H9 (cell line): ENCODE measurements at regions not wholly inside any gene's neighbourhood (a gene's known extent, or its start where the extent isn't known, plus 50 kb on each side); places are given as distances from the start of the nearest gene placed in this dataset.

Experiments
- DNase-seq: peaks from one replicate; pipeline ENCODE4 v3.0.0-alpha.2; 2017
- H2AFZ ChIP-seq: one replicate; pipeline ENCODE4 v1.6.1; 2013; ENCODE audit warnings: mild to moderate bottlenecking, low read length, control low read depth, moderate library complexity
- H2AK5ac ChIP-seq: 2 replicates; pipeline ENCODE4 v1.6.1; 2013; ENCODE audit warnings: low read length, control low read depth, mixed read lengths; ENCODE audit not compliant: insufficient read length
- H2BK120ac ChIP-seq: one replicate; pipeline ENCODE4 v1.6.1; 2013; ENCODE audit warnings: low read depth, mild to moderate bottlenecking, low read length, control low read depth, inconsistent platforms; ENCODE audit not compliant: poor library complexity, severe bottlenecking
- H2BK12ac ChIP-seq: 2 replicates; pipeline ENCODE4 v1.6.1; 2013; ENCODE audit warnings: low read length, control low read depth, mixed read lengths, low read depth; ENCODE audit not compliant: insufficient read length
- H2BK15ac ChIP-seq: 2 replicates; pipeline ENCODE4 v1.6.1; 2013; ENCODE audit warnings: low read depth, low read length, control low read depth
- H2BK20ac ChIP-seq: one replicate; pipeline ENCODE4 v1.6.1; 2013; ENCODE audit warnings: low read depth, mild to moderate bottlenecking, low read length, control low read depth, inconsistent platforms; ENCODE audit not compliant: poor library complexity, severe bottlenecking
- H2BK5ac ChIP-seq: 2 replicates; pipeline ENCODE4 v1.6.1; 2013; ENCODE audit warnings: low read length, control low read depth, mixed read lengths; ENCODE audit not compliant: insufficient read length
- H3K14ac ChIP-seq: 2 replicates; pipeline ENCODE4 v1.6.1; 2013; ENCODE audit warnings: low read length, control low read depth; ENCODE audit not compliant: insufficient read depth
- H3K18ac ChIP-seq: 2 replicates; pipeline ENCODE4 v1.6.1; 2013; ENCODE audit warnings: low read depth, mild to moderate bottlenecking, mixed read lengths, low read length, control low read depth; ENCODE audit not compliant: insufficient read length
- H3K23ac ChIP-seq: 2 replicates; pipeline ENCODE4 v1.6.1; 2013; ENCODE audit warnings: low read length, control low read depth, mixed read lengths, low read depth; ENCODE audit not compliant: insufficient read length
- H3K23me2 ChIP-seq: 2 replicates; pipeline ENCODE4 v1.6.1; 2013; ENCODE audit warnings: low read depth, mild to moderate bottlenecking, mixed read lengths, low read length, control low read depth; ENCODE audit not compliant: insufficient read length, poor library complexity, severe bottlenecking
- H3K27ac ChIP-seq: 2 replicates; pipeline ENCODE4 v1.5.1; 2013; ENCODE audit warnings: low read length, control low read depth, mixed read lengths, low read depth; ENCODE audit not compliant: insufficient read length
- H3K27me3 ChIP-seq: 2 replicates; pipeline ENCODE4 v1.6.1; 2013; ENCODE audit warnings: low read length, control low read depth, inconsistent platforms; ENCODE audit not compliant: insufficient read depth
- H3K4ac ChIP-seq: 2 replicates; pipeline ENCODE4 v1.6.1; 2013; ENCODE audit warnings: low read depth, mild to moderate bottlenecking, control low read depth, inconsistent platforms, low read length, moderate library complexity
- H3K4me1 ChIP-seq: 2 replicates; pipeline ENCODE4 v1.6.1; 2013; ENCODE audit warnings: low read length, control low read depth, inconsistent platforms; ENCODE audit not compliant: insufficient read depth
- H3K4me2 ChIP-seq: 2 replicates; pipeline ENCODE4 v1.6.1; 2013; ENCODE audit warnings: low read length, control low read depth, mixed read lengths; ENCODE audit not compliant: insufficient read length, insufficient read depth
- H3K56ac ChIP-seq: 2 replicates; pipeline ENCODE4 v1.6.1; 2013; ENCODE audit warnings: low read depth, mild to moderate bottlenecking, mixed read lengths, low read length, control low read depth; ENCODE audit not compliant: insufficient read length
- H3K79me1 ChIP-seq: 2 replicates; pipeline ENCODE4 v1.6.1; 2013; ENCODE audit warnings: low read depth, mild to moderate bottlenecking, moderate library complexity, low read length, control low read depth, inconsistent platforms; ENCODE audit not compliant: insufficient read depth, poor library complexity, severe bottlenecking
- H3K79me2 ChIP-seq: 2 replicates; pipeline ENCODE4 v1.6.1; 2013; ENCODE audit warnings: low read length, control low read depth, inconsistent platforms; ENCODE audit not compliant: insufficient read depth
- H3K9ac ChIP-seq: 2 replicates; pipeline ENCODE4 v1.6.1; 2013; ENCODE audit warnings: low read length, control low read depth, mixed read lengths; ENCODE audit not compliant: insufficient read length; ENCODE audit errors: extremely low read depth
- H3K9me3 ChIP-seq: one replicate; pipeline ENCODE4 v1.6.1; 2013; ENCODE audit warnings: low read depth, low read length, inconsistent platforms; ENCODE audit not compliant: control insufficient read depth
- H3T11ph ChIP-seq: one replicate; pipeline ENCODE4 v1.6.1; 2013; ENCODE audit warnings: mild to moderate bottlenecking, low read length, control low read depth, inconsistent platforms
- H4K20me1 ChIP-seq: one replicate; pipeline ENCODE4 v1.6.1; 2013; ENCODE audit not compliant: control insufficient read depth, insufficient read length, insufficient read depth
- H4K5ac ChIP-seq: 2 replicates; pipeline ENCODE4 v1.6.1; 2013; ENCODE audit warnings: low read depth, mild to moderate bottlenecking, mixed read lengths, low read length, control low read depth; ENCODE audit not compliant: insufficient read length
- H4K8ac ChIP-seq: replicated peaks from 2 replicates; pipeline ENCODE4 v1.6.1; 2013; ENCODE audit warnings: low read length, control low read depth, mixed read lengths, low read depth; ENCODE audit not compliant: insufficient read length
- H4K91ac ChIP-seq: 2 replicates; pipeline ENCODE4 v1.6.1; 2013; ENCODE audit warnings: low read depth, mild to moderate bottlenecking, moderate library complexity, mixed read lengths, low read length, control low read depth; ENCODE audit not compliant: insufficient read length
- H3K27ac Mint-ChIP-seq, 3 experiments: 2 replicates in 2 of 3; 3 replicates in 1 of 3; pipeline ENCODE4 v1.8.0; 2020 to 2021; ENCODE audit warnings: mixed read lengths in 3 of 3, mild to moderate bottlenecking in 1 of 3, moderate library complexity in 1 of 3
- H3K27me3 Mint-ChIP-seq: 2 replicates; pipeline ENCODE4 v1.8.0; 2021; ENCODE audit warnings: low read depth, mild to moderate bottlenecking, moderate library complexity, mixed read lengths
- H3K36me3 Mint-ChIP-seq, 3 experiments: 2 replicates in 2 of 3; 3 replicates in 1 of 3; pipeline ENCODE4 v1.8.0; 2020 to 2021; ENCODE audit warnings: low read depth in 3 of 3, mixed read lengths in 3 of 3; ENCODE audit not compliant: insufficient read depth in 1 of 3
- H3K4me1 Mint-ChIP-seq, 2 experiments: 2 replicates each; pipeline ENCODE4 v1.8.0; 2020; ENCODE audit warnings: mixed read lengths in 2 of 2
- H3K4me3 Mint-ChIP-seq, 2 experiments: 2 replicates in 1 of 2; 3 replicates in 1 of 2; pipeline ENCODE4 v1.8.0; 2020 to 2021; ENCODE audit warnings: mild to moderate bottlenecking in 2 of 2, mixed read lengths in 2 of 2, moderate library complexity in 1 of 2
- H3K9me3 Mint-ChIP-seq, 2 experiments: 2 replicates in 1 of 2; 3 replicates in 1 of 2; pipeline ENCODE4 v1.8.0; 2020; ENCODE audit warnings: mild to moderate bottlenecking in 2 of 2, mixed read lengths in 2 of 2, moderate library complexity in 1 of 2
- WGBS: extraction: QIAGEN DNeasy Blood & Tissue Kit; methylation state at CpG from one replicate; pipeline ENCODE4 v1.1.7; 2013; ENCODE audit warnings: missing lambda C conversion rate, low lambda C conversion rate, mixed read lengths; ENCODE audit not compliant: insufficient read length; ENCODE audit errors: extremely low coverage; 5-methylcytosine and 5-hydroxymethylcytosine counted together
- TF ChIP-seq, protein P1 (sequence below): fragments of 200-600 bp; sonication (generic); conservative IDR thresholded peaks from 3 replicates; pipeline ENCODE4 v1.8.0; 2021; ENCODE audit warnings: antibody characterized with exemption, mild to moderate bottlenecking

DNA sequence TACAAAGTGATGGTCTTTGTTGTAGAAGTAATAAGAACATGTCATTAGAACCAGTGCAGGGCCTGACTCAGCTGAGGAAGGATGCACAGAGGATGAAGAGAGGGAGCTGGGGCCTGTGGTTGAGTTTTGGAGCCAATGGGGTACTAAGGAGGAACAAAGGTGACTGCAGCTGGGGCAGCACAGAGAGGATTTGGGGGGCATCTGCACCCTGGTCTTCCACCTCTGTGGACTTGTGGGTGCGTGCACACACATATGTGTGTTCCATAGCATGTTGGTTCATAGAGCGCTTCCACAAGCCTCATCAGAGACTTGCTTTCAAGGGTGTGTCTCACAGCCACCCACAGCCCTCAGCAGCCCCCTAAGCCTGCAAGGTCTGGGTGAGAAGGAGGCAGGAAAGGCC is 650.3 kb upstream of the MGMT start:
- Histone ChIP-seq H3K23ac (no peak overlapping the region), H3K4me2 (no peak overlapping the region), H2AFZ (no peak overlapping the region), H3K18ac (no peak overlapping the region), H3K79me2 (no peaks in the 10 kb centered on the region), H2BK5ac (no peak overlapping the region), H3K14ac (no peak overlapping the region), H3K27ac (no peak overlapping the region), H3K9me3 (no peaks in the 10 kb centered on the region), H2BK12ac (no peak overlapping the region), H4K20me1 (no peaks in the 10 kb centered on the region), H4K5ac (no peak overlapping the region), H3K9ac (no peak overlapping the region), H3K27me3 (no peaks in the 10 kb centered on the region), H3K23me2 (no peaks in the 10 kb centered on the region), H3K4ac (no peak overlapping the region), H2BK15ac (no peak overlapping the region), H4K91ac (no peak overlapping the region), H2AK5ac (no peak overlapping the region), H3K56ac (no peak overlapping the region), H4K8ac (no peak overlapping the region), H2BK20ac (no peak overlapping the region), H3K79me1 (no peaks in the 10 kb centered on the region), H3T11ph (no peak overlapping the region), H3K4me1 (no peaks in the 10 kb centered on the region), H2BK120ac (no peak overlapping the region)
- no peaks in the 10 kb centered on the region; a peak in 2 of 5 replicates for H3K9me3 Mint-ChIP-seq
- H3K27ac Mint-ChIP-seq = no peak overlapping the region
- TF ChIP-seq, protein P1, sequence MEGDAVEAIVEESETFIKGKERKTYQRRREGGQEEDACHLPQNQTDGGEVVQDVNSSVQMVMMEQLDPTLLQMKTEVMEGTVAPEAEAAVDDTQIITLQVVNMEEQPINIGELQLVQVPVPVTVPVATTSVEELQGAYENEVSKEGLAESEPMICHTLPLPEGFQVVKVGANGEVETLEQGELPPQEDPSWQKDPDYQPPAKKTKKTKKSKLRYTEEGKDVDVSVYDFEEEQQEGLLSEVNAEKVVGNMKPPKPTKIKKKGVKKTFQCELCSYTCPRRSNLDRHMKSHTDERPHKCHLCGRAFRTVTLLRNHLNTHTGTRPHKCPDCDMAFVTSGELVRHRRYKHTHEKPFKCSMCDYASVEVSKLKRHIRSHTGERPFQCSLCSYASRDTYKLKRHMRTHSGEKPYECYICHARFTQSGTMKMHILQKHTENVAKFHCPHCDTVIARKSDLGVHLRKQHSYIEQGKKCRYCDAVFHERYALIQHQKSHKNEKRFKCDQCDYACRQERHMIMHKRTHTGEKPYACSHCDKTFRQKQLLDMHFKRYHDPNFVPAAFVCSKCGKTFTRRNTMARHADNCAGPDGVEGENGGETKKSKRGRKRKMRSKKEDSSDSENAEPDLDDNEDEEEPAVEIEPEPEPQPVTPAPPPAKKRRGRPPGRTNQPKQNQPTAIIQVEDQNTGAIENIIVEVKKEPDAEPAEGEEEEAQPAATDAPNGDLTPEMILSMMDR = no peak
- no CpG with 5 or more reads among the region's 2 CpGs for WGBS
- H3K27me3 Mint-ChIP-seq = peaks cover 4% of the 10 kb centered on the region; the same call in 1 of the 2 replicates
- no peaks in the 10 kb centered on the region for H3K36me3 Mint-ChIP-seq
- peaks cover 6 to 11% of the 10 kb centered on the region in 2 experiments; a peak in 3 of 4 replicates for H3K4me1 Mint-ChIP-seq
- no peak for DNase-seq
- no peak overlapping the region for H3K4me3 Mint-ChIP-seq
